T-helper 1 cell treated with Interleukin-12 subunit alpha and Interleukin-12 subunit beta and Interleukin-4 antibody, amounts not matched to agents 30 ng/mL and 1 ng/mL, for 36 hours (primary cell): ENCODE measurements at regions not wholly inside any gene's neighbourhood (a gene's known extent, or its start where the extent isn't known, plus 50 kb on each side); places are given as distances from the start of the nearest gene placed in this dataset.

ENCODE experiments used
- intact Hi-C: fragments of 100-400 bp; cut with micrococcal nuclease; formaldehyde crosslinking; loops from one replicate; pipeline ENCODE4 v1.15.1; 2024

DNA sequence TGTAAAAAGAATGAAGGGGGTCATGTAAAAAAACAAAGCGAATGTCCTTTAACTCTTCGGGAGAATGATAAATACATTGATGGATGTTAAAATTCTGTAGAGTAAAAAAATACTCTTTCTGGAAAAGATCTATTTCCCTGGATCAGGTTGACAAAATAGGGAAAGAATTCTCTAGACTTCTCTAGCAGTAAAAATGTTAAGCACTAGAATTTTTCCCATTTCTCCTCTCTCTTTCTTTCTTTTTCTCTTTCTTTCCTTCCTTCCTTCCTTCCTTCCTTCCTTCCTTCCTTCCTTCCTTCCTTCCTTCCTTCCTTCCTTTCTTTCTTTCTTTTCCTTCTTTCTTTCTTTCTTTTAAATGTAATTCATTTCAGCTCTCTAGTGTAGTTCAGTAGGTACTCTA lies 552.5 kb downstream of the LRFN5 start:
- intact Hi-C loops = no loop called here

DNA sequence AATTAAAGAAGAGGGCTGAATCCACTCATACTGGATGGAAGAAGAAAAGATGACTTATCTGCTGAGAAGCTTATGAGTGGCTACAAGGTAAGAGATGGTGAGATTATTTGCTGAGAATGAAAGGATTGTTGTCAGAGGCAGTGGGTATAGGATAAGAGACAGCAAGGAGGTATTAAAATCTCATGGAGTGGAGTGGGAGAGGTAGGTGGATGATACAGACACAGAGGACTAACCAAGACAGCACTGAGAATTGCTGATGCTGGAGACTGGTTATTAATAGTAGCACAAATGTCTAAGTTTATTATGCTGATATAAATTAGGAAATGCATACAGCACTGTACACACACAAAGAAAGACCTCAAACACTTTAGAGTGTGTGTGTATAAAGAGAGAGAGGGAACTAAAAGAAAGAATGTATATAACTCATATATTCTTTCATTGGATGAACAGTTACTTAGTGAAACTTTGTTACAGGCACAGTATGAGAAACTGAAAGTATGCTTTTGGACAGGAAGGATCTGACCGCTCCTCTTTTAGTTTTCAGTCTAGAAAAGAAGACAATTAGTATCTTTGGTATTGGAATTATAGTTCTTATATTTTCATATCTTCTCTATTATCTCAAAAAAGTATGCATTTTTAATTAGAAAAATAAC lies 543.1 kb downstream of the LRFN5 start:
- intact Hi-C loops = no loop called here

DNA sequence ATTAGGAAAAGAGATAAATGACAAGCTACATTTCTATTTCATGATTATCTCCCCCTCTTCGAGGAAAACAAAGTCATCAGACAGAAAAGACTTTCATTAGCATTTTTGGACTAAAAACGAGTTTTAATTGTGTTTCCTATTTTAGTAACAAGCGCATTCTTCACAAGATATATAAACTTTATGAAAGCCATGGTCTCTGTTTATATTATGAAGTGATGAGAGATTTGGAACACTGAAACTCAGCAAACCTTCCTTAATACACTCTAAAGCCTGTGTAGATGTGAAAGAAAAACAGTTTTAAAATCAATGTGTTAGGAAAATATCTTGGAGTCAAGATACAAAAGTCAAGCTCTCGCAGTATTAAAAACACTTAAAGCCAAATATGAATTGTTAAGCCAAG lies 539.1 kb downstream of the LRFN5 start:
- intact Hi-C loops = no loop called here

DNA sequence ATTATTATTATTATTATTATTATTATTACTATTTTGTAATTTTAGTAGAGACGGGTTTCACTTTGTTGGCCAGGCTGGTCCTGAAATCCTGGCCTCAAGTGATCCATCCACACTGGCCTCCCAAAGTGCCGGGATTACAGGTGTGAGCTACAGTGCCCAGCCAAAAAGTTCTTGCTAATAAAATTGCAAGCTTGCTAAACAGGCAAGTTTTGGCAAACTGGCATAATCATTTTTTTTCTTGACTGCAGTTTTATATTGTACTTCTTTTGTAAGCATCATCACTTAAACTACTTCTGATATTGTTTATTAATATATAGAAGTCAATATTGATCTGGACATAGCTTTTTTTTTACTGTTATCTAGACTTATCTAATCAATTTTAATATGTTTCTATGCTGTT lies 536.4 kb downstream of the LRFN5 start:
- intact Hi-C loops = no loop called here

DNA sequence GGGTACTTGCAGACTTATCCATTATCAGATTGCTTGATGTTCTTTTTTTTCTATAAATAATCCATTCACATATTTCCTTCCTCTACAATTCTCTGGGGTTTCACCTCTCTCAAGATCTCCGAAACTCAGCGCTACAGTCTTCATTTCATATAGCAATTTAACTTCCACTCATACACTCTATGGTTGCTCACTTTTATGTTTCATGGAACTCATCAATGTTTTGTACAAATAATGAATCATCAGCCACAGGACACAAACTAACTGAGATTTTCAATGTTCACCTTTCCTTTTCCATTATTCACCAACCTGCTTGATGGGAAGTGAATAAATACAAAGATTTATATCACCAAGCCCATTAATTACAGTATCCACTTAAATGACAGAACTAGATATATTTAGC lies 534.7 kb downstream of the LRFN5 start:
- intact Hi-C loops = no loop called here

DNA sequence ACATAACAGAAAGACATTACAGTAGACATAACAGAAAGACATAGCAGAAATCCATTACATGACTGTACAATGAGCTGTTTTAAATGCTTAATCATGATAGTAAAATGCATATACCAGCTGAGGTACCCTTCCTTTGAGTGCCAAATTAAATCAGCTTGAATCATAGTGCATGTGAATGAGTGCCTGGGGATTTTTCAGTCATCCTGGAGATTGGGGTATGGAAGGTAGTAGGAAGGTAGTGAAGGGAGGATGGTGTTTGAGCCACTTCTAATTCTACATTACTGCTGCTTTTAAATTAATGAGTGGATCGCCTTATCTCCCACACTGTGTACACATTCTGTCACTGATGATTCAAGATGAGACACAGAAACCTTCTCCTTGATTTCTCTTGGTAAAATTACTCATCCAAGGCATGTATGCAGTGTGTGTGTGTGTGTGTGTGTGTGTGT lies 534.2 kb downstream of the LRFN5 start:
- intact Hi-C loops = no loop called here

DNA sequence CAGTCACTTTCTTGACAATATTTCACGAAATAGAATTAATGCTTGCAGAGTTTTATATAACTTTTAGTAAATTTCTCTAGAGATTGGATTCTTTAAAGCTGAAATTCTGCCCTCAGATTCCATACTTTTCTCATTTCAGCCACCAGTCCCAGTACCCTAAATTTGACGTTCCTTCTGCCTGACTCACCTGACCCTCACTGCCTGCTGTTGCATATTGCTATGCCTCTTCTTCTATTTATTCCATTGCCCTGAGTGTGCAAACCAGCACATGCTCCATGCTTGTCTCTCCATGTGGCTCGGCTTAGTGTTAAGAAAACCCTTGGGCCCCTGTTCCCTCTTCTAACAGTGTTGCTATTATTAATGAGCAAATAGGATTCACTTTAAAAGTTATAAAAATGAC lies 533.3 kb downstream of the LRFN5 start:
- intact Hi-C loops = no loop called here

DNA sequence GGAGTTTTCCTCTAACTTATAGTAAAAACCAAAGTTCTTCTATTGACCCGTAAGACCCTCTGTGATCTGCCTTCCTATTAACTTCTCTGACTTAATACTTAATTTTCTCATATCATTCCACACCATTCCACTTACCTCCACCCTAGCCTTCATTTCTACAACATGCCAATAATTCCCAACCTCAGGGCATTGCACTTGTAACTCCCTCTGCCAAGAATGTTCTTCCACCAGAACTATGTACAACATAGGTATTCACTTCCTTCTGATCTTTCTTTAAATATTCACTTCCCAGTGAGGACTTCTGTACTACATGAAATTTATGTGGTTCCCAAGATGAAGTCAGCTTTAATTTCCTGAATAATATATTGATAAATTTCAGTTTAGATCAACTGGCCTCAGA lies 531.7 kb downstream of the LRFN5 start:
- intact Hi-C loops = no loop called here

DNA sequence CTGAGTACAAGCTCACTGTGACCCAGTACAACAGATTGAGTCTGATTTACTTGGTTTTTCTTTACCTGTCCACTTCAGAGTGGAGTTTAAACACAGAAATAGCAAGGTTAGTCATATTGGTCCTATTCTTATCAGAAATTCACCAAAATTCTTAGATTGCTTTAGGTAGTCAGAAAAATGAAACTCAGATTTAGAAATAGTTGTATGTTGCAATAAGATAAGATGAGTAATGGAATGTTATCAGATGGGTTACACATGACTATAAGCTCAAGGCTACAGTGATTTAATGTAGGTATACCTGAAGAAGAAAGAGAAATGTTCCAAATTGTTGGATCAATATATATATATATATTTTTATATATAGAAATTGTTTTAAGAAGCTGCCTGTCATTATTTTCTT lies 524.1 kb downstream of the LRFN5 start:
- intact Hi-C loops = no loop called here

DNA sequence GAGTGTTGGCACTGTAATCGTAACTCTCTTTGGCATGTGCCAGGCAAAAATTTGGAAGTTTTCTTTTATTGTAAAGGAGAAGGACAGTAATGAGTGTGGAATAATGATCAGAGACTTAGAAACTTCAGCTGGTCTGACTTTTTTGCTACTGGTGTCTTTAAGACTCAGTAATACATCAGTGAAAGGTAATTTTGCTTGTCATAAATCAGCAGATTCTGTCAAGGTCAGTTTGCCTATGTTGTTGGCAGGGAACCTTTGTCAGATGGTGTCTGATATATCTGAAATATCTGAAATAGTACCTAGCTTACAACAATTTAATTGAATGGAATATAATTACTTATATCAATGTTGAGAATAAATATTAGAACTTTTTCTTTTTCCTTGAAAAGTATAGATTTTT lies 516.9 kb downstream of the LRFN5 start:
- intact Hi-C loops = no loop called here

DNA sequence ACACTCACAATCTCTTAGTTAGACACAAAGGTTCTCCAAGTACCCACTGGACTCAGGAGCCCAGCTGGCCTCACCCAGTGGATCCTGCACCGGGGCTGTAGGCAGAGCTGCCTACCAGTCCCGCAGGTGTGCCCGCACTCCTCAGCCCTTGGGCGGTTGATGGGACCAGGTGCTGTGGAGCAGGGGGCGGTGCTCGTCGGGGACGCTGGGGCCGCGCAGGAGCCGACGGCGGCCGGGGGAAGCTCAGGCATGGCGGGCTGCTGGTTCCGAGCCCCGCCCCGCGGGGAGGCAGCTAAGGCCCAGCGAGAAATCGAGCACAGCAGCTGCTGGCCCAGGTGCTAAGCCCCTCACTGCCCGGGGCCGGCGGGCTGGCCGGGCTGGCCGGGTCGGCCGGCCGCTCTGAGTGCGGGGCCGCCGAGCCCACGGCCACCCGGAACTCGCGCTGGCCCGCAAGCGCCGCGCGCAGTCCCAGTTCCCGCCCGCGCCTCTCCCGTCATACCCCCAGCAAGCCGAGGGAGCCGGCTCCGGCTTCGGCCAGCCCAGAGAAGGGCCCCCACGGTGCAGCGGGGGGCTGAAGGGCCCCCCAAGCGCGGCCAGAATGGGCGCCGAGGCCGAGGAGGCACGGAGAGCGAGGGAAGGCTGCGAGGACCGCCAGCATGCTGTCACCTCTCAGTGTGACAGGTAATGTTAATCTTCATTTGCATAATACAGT lies 506.8 kb downstream of the LRFN5 start:
- intact Hi-C loops = no loop called here

DNA sequence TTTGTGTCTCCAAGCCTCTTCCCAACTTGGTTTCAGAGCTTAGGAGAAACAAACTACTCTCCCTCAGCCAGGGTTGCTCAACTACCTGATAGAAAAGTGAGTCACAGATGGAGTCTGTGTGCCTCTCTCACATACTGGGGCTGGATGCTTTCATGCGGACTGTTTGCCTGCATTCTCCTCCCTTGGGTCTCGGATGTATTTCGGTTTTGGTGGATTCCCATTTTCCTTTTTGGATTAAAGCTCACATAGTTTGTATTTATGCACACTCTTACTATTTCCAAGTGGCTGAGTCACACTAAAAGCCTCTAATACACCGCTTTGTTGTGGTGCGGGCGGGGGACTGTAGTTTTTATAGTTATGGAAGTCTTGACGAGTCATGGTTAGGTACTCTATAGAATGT lies 505.4 kb downstream of the LRFN5 start:
- intact Hi-C loops = no loop called here

DNA sequence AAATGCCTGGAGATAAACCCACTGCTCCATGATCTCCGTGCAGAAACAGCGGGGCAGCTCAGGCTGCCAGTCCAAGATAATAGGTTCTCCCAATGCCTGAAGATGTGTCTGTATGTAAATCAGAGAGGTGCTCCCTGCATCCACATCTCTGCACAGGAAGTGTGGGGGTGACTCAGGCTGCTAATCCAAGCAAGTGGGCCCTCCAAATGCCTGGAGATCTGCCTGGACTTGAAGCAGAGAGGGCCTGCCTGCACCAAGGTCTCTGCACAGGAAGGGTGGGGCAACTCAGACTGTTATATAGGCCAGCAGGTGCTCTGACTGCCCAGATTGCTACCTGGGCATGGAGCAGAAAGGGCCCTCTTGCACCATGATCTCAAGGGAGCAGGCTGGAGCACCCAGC lies 504.7 kb downstream of the LRFN5 start:
- intact Hi-C loops = no loop called here

DNA sequence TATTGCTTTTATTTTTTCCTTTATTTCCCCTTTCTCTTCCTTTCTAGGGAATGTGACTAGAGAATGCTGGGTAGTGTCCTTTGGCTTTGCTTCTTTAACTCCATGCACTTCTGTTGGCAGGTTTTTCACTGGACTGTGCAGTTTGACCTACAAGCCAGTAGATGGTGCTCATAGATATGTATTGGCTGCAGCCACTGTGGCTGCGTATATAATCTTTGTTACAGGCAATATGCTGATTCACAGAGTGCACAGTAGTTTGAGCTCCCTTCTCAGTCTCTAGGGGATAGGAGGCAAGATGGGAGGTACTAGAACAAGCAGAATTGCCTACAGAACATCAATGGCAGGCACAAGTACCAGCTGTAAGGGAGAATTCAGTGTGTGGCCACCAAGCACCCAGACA lies 503.5 kb downstream of the LRFN5 start:
- intact Hi-C loops = no loop called here

DNA sequence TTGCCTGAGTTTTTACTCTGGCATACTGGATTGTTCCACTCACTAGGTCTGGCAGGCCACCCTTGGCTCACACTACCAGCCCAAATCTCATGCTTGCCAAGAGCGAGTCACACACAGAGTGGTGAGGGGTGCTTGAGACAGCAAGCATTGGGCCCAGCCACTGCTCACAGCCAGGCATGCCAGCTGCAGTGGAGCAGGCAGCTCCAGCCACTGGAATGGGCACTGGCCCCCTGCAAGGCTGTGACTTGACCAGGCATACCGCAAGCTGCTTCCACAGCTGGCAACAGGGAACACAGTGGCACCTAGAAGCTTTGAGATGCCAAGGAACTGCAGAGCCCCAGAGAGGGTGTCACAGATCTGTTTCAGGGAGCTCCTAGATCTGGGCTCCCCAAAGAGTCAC lies 488.5 kb downstream of the LRFN5 start:
- intact Hi-C loops = no loop called here

DNA sequence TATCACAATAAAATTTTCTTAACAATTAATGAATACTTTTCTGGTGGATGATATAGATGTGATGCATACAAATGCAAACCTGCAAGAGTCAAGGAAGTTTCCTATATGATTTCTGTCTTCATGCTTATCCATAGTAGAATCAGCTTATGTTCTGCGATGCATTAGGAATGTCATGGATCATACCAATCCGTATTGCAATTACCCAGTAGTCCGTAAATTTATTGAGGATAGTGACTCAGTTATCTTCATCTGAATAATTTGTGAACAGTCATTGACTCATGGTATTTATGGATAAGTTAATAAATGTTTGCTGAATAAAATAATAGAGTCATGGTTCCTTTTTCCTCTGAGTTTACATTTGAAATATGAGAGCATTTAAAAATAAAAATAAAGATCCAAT lies 483.4 kb downstream of the LRFN5 start:
- intact Hi-C loops = no loop called here

DNA sequence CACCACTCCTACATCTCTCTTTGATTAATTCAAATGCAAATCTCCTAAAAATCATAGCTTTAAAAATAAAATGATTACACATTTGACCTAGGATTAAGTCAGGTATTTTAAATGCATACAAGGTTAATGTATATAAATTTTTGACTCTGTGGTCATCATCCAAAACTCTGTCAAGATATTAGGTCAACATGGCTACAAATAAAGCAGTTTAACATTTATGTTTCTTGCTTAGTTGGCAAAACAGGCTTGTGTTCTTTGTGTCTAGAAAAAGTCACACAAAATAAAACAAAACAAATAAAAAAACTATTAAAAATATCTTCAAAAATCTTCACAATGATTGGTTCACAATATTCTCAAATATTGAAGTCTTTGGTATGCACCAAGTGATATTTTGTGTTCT lies 473.2 kb downstream of the LRFN5 start:
- intact Hi-C loops = no loop called here

DNA sequence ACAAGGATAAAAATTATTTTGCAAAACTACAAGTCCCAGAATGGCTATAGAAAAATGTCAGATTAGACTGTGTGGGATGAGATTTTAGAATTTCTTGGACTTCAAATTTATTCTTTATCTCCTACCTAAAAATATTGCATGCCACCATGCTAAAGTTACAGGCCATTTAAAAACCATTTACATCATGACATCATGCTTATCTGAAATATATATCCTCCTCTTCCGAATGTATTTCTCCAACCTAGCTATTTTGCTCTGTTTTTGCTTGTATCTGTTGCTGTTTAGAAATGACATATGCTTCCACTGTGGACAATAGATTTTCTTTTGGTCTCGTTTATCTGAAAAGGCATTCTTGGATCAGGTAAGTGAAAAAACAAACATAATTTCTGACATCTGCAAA lies 471.7 kb downstream of the LRFN5 start:
- intact Hi-C loops = no loop called here

DNA sequence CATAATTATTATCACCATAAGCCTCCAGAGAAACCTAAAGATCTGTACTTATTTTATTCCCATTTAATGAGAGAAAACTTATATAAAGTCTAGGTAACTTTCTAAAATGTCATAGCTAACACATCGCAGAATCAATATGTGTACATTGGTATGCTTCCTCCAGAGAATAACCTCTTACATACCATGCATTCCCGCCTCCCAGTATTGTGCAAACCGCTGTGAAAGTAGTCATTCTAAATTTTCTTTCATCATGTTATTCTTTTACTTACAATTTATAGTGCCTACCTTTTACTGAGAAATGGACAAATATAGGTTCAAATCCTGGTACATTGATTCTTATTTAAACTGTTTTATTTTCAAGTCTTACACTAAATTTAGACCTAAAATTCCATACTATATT lies 463.4 kb downstream of the LRFN5 start:
- intact Hi-C loops = no loop called here

DNA sequence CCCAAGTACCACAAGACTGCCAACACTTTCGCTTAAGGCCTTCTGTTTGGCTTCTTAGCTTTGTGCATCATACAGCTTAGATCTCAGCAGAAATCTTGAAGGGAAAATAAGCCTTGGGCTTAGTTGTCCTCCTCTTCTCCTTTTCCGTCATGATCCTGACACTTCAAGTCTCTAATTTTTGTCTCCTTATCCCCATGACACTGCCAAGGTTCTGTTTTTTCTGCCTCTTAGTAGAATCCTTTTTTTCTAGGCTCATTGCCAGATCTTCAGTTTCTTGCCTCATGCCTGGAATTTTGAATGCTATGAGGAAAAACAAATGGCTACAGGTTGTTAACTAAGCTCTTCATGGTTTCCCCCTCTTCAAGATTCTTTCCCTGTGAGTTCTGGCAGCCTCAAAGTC lies 450.4 kb downstream of the LRFN5 start:
- intact Hi-C loops = no loop called here

DNA sequence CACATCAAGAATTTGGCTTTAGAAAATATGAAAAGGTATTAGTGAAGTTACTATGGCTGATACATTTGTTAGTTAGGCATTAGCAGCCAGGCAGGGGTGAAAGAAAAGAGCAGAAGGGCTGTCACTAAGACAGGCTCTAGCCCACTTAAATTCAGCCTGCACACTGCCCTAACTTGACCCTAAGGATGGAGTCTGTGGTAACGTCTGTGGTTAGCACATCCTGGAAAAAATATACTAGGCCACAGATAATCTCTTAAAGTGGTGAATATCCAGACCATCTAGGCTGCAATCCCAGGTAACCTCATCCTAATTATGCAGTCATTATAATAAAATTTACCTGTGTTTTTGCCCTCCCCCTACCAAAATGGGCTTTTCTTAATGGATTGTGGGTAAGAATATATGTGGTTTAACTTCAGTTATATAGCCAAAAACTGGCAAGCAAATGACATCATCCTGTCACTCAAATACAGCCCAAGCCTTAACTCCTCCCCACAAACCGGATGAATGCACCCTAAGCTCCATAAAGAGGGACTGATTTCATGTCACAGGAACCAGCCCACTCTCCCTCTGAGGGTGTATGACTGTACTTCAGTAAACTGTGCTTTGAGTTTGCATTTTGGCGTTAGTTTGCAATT lies 440.9 kb downstream of the LRFN5 start:
- intact Hi-C loops = no loop called here

DNA sequence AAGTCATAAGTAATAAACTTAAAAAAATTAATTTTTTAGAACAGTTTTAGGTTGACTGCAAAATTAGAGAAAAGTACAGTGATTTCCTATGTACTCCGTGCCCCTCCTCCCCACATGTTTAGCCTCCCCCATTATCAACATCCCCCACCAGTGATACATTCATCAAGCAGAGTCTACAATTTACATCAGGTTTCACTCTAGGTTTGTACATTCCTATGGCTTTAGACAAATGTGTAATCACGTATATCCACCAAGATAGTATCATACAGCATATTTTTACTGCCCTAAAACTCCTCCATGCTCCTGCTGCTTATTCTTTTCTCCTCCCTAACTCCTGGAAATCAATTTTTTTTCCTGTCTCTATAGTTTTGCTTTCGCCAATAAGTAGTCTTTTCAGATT lies 438.7 kb downstream of the LRFN5 start:
- intact Hi-C loops = no loop called here

DNA sequence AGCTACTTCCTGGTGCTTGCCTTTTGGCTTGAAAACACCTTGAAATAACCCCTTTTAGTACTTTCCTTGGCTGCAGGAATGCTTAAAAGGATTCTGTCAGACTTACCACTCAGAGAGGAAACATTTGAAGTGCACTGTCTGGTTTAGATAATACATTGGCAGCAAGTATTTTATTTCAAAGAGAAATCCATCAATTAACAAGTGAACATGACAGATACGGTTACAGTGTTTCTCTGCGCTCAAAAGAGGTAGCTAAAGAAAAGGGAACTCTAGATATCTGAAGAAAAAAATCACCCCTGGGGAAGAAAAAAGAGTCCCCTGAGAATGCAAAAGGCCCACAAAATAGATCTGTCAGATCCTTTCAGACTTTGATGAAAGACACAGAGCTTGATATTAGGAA lies 421.9 kb downstream of the LRFN5 start:
- intact Hi-C loops = no loop called here
